Liver (tissue), 3 donors: ENCODE measurements at regions not wholly inside any gene's neighbourhood (a gene's known extent, or its start where the extent isn't known, plus 50 kb on each side); places are given as distances from the start of the nearest gene placed in this dataset.

Experiments used
- ATF3 ChIP-seq: IDR thresholded peaks from 2 replicates; pipeline ENCODE4 v1.6.1; 2016; ENCODE audit warnings: antibody characterized with exemption
- CTCF ChIP-seq: fragments of 150-350 bp; IDR thresholded peaks from 2 replicates; pipeline ENCODE4 v1.5.1; 2017; ENCODE audit warnings: improper control_type of control experiment, low read depth, low read length; ENCODE audit not compliant: missing input control
- EGR1 ChIP-seq, 2 donors: IDR thresholded peaks; 2 replicates each; pipeline ENCODE4 v1.6.1; 2016 to 2018; ENCODE audit warnings: antibody characterized with exemption in 2 of 2, low read depth in 2 of 2
- GABPA ChIP-seq, 2 donors: IDR thresholded peaks in 1 of 2; conservative IDR thresholded peaks in 1 of 2; 2 replicates each; pipeline ENCODE4 v1.6.1; 2016; ENCODE audit warnings: antibody characterized with exemption in 2 of 2, mild to moderate bottlenecking in 1 of 2, moderate library complexity in 1 of 2
- JUND ChIP-seq, 2 donors: IDR thresholded peaks; 2 replicates each; pipeline ENCODE4 v1.6.1; 2016; ENCODE audit warnings: antibody characterized with exemption in 2 of 2
- MAX ChIP-seq: IDR thresholded peaks from 2 replicates; pipeline ENCODE4 v1.6.1; 2016; ENCODE audit warnings: antibody characterized with exemption
- RAD21 ChIP-seq, 2 donors: IDR thresholded peaks; 2 replicates each; pipeline ENCODE4 v1.6.1; 2016; ENCODE audit warnings: antibody characterized with exemption in 2 of 2, mild to moderate bottlenecking in 2 of 2
- YY1 ChIP-seq: IDR thresholded peaks from 2 replicates; pipeline ENCODE4 v1.6.1; 2016; ENCODE audit warnings: antibody characterized with exemption, mild to moderate bottlenecking
- donor health status: healthy.
- donor health status: healthy.

- TF ChIP-seq CTCF (no peak), GABPA (IDR thresholded peaks at IDR 0.05 in 1 of 2, conservative IDR thresholded peaks at IDR 0.05 in 1 of 2) (no peak), RAD21 (IDR thresholded peaks at IDR 0.05) (no peak), ATF3 (no peak), EGR1 (IDR thresholded peaks at IDR 0.05; ENCODE audit: low read depth in 2 of 2) (no peak), YY1 (no peak), JUND (IDR thresholded peaks at IDR 0.05) (no peak), MAX (no peak)
Measured at GRCh38 chr2:199680482-199680881, 170.5 kb downstream of the FTCDNL1 start.
